ENCODE measurements at regions not wholly inside any gene's neighbourhood (a gene's known extent, or its start where the extent isn't known, plus 50 kb on each side); places are given as distances from the start of the nearest gene placed in this dataset.
A peak's percentile ranks its signal among the peaks of the same experiment; 100 is the strongest.

- no peak for DNase-seq (ENCODE audit: low spot score)
Measured at GRCh38 chr4:188552741-188553275, 413.6 kb downstream of the TRIML1 start.

- DNase-seq (ENCODE audit: low spot score): no peak
Measured at GRCh38 chr4:188554413-188554812, 415.2 kb downstream of the TRIML1 start.

GRCh38 chr4:188573104-188573503 lies 433.9 kb downstream of the TRIML1 start:
- DNase-seq (ENCODE audit: low spot score): no peak

GRCh38 chr4:188578657-188579056 lies 439.4 kb downstream of the TRIML1 start:
- no peak for DNase-seq (ENCODE audit: low spot score)

GRCh38 chr4:188596021-188596420 lies 456.8 kb downstream of the TRIML1 start:
- no peak for DNase-seq (ENCODE audit: low spot score)

- DNase-seq (ENCODE audit: low spot score): no peak
Measured at GRCh38 chr4:188603646-188604045, 464.4 kb downstream of the TRIML1 start.

- no peak for DNase-seq (ENCODE audit: low spot score)
Measured at GRCh38 chr4:188606635-188607034, 467.4 kb downstream of the TRIML1 start.

- no peak for DNase-seq (ENCODE audit: low spot score)
Measured at GRCh38 chr4:188611143-188611542, 471.9 kb downstream of the TRIML1 start.

- no peak for DNase-seq (ENCODE audit: low spot score)
Measured at GRCh38 chr4:188612659-188613058, 473.4 kb downstream of the TRIML1 start.

GRCh38 chr4:188613976-188614375 lies 474.7 kb downstream of the TRIML1 start:
- no peak for DNase-seq (ENCODE audit: low spot score)

- no peak for DNase-seq (ENCODE audit: low spot score)
Measured at GRCh38 chr4:188619456-188620149, 480.4 kb downstream of the TRIML1 start.

GRCh38 chr4:188620608-188621007 lies 481.4 kb downstream of the TRIML1 start:
- DNase-seq (ENCODE audit: low spot score): no peak

GRCh38 chr4:188623314-188623854 lies 484.1 kb downstream of the TRIML1 start:
- DNase-seq (ENCODE audit: low spot score): no peak

- DNase-seq (ENCODE audit: low spot score): no peak
Measured at GRCh38 chr4:188624370-188624769, 485.1 kb downstream of the TRIML1 start.

- DNase-seq (ENCODE audit: low spot score): no peak
Measured at GRCh38 chr4:188627892-188628291, 488.7 kb downstream of the TRIML1 start.

GRCh38 chr4:188639479-188640100 lies 500.3 kb downstream of the TRIML1 start:
- DNase-seq (ENCODE audit: low spot score): no peak

GRCh38 chr4:188647820-188648370 lies 508.7 kb downstream of the TRIML1 start:
- no peak for DNase-seq (ENCODE audit: low spot score)

GRCh38 chr4:188649635-188650034 lies 510.4 kb downstream of the TRIML1 start:
- no peak for DNase-seq (ENCODE audit: low spot score)

GRCh38 chr4:188650516-188650915 lies 511.3 kb downstream of the TRIML1 start:
- no peak for DNase-seq (ENCODE audit: low spot score)

- DNase-seq (ENCODE audit: low spot score): no peak
Measured at GRCh38 chr4:188657365-188657764, 518.1 kb downstream of the TRIML1 start.

- no peak for DNase-seq (ENCODE audit: low spot score)
Measured at GRCh38 chr4:188658958-188659522, 519.8 kb downstream of the TRIML1 start.

- peak; percentile 89 for DNase-seq (ENCODE audit: low spot score)
Measured at GRCh38 chr4:188660796-188661195, 521.6 kb downstream of the TRIML1 start.

GRCh38 chr4:188661502-188661901 lies 522.3 kb downstream of the TRIML1 start:
- DNase-seq (ENCODE audit: low spot score): no peak

All from globus pallidus (tissue), 1 donor.